Thyroid gland (tissue), 4 donors: ENCODE measurements at regions not wholly inside any gene's neighbourhood (a gene's known extent, or its start where the extent isn't known, plus 50 kb on each side); places are given as distances from the start of the nearest gene placed in this dataset.

Source experiments
- DNase-seq, 2 donors: peaks; one replicate each; pipeline ENCODE4 v3.0.0-alpha.2; 2019
- H3K27ac ChIP-seq, 3 donors: fragments of 200-600 bp; sonication (generic); 1 replicate in 2 of 3; 2 replicates in 1 of 3; pipeline ENCODE4 v1.5.1; 2016 to 2019; ENCODE audit warnings: mild to moderate bottlenecking in 1 of 3, moderate library complexity in 1 of 3
- H3K27me3 ChIP-seq: fragments of 200-600 bp; sonication (generic); one replicate; pipeline ENCODE4 v1.5.1; 2019
- H3K36me3 ChIP-seq, 2 donors: fragments of 200-600 bp; sonication (generic); one replicate each; pipeline ENCODE4 v1.5.1; 2016 to 2019
- H3K4me1 ChIP-seq, 2 donors: fragments of 200-600 bp; sonication (generic); one replicate each; pipeline ENCODE4 v1.5.1; 2017 to 2019
- H3K4me3 ChIP-seq, 3 donors: fragments of 200-600 bp; sonication (generic); replicated peaks in 1 of 3; 1 replicate in 2 of 3; 2 replicates in 1 of 3; pipeline ENCODE4 v1.5.1; 2016; ENCODE audit warnings: mild to moderate bottlenecking in 1 of 3
- H3K9me3 ChIP-seq: fragments of 200-600 bp; sonication (generic); one replicate; pipeline ENCODE4 v1.5.1; 2017
- POLR2A ChIP-seq, 2 donors: fragments of 450-650 bp; IDR thresholded peaks; one replicate each; pipeline ENCODE4 v1.6.1; 2017; ENCODE audit warnings: antibody characterized with exemption in 2 of 2, mild to moderate bottlenecking in 2 of 2, moderate library complexity in 1 of 2
- WGBS, 2 donors: methylation state at CpG; one replicate each; pipeline ENCODE4 v1.1.5; 2017; 5-methylcytosine and 5-hydroxymethylcytosine counted together
- intact Hi-C: fragments of 100-400 bp; cut with DNase I; formaldehyde crosslinking; loops from one replicate; pipeline ENCODE4 v1.15.1; 2023
- TF ChIP-seq, protein P1 (sequence below), 6 experiments: fragments of 200-600 bp in 3 of 6; fragments of 450-650 bp in 3 of 6; sonication (generic) in 3 of 6; IDR thresholded peaks; one replicate each; pipeline ENCODE4 v1.5.1; 2016 to 2019; ENCODE audit warnings: antibody characterized with exemption in 6 of 6, mild to moderate bottlenecking in 2 of 6, inconsistent platforms in 1 of 6, moderate library complexity in 1 of 6

DNA sequence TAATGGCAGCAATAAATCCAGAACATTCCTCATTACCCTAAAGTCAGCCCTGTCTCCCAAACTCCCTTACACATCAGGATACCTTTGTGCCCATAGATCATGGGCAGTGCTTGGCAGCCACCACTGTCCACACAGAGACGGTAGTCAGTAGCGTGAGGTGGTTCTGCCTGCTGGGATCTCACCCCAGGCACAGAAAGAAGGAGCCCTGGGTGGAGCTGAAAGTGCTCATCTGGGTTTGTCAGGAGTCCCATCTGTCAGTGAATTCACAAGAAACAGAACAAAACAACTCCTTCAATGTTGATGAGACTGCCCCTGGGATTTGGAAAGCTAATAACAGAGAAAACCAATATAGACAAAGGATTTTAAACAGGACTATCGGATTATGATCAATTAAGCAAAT lies 90.2 kb upstream of the PRSS58 start:
- Histone ChIP-seq H3K9me3 (no peaks in the 10 kb centered on the region), H3K4me3 (no peak overlapping the region), H3K36me3 (no peaks in the 10 kb centered on the region), H3K27ac (no peak overlapping the region), H3K27me3 (no peaks in the 10 kb centered on the region), H3K4me1 (no peaks in the 10 kb centered on the region)
- intact Hi-C loops = no loop called here
- TF ChIP-seq POLR2A (IDR thresholded peaks at IDR 0.05) = no peak
- TF ChIP-seq, protein P1, sequence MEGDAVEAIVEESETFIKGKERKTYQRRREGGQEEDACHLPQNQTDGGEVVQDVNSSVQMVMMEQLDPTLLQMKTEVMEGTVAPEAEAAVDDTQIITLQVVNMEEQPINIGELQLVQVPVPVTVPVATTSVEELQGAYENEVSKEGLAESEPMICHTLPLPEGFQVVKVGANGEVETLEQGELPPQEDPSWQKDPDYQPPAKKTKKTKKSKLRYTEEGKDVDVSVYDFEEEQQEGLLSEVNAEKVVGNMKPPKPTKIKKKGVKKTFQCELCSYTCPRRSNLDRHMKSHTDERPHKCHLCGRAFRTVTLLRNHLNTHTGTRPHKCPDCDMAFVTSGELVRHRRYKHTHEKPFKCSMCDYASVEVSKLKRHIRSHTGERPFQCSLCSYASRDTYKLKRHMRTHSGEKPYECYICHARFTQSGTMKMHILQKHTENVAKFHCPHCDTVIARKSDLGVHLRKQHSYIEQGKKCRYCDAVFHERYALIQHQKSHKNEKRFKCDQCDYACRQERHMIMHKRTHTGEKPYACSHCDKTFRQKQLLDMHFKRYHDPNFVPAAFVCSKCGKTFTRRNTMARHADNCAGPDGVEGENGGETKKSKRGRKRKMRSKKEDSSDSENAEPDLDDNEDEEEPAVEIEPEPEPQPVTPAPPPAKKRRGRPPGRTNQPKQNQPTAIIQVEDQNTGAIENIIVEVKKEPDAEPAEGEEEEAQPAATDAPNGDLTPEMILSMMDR (IDR thresholded peaks at IDR 0.05) = no peak
- WGBS, 2 donors = 85 to 95% methylated on average over 3 of the region's 3 CpGs
- DNase-seq = no peak

DNA sequence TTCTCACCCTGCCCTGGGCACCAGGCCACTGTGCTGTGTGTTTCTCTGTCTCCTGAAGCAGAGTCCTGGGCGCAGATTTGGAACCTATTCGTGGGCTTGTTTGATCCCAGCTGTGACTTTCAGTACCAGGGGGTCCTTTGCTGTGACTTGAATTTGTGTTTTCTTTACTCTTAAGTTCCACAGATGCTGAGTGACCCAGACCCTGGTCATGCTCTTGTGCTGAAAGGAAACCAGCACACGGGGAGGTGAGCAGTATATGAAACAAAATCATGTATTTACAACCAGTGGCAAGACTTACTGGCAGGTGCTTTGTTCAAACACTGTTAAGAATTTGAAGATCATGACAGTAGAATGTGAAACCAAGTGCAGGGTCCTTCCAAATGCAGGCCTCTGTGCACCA lies 89.2 kb upstream of the PRSS58 start:
- H3K4me3 ChIP-seq = no peak overlapping the region
- H3K27ac ChIP-seq = no peak overlapping the region
- TF ChIP-seq POLR2A (IDR thresholded peaks at IDR 0.05) = no peak
- TF ChIP-seq, protein P1 (IDR thresholded peaks at IDR 0.05) = no peak
- H3K27me3 ChIP-seq = no peaks in the 10 kb centered on the region
- 75 to 85% methylated on average over 3 of the region's 3 CpGs for WGBS, 2 donors
- no peaks in the 10 kb centered on the region for H3K4me1 ChIP-seq
- H3K36me3 ChIP-seq = no peaks in the 10 kb centered on the region
- no peaks in the 10 kb centered on the region for H3K9me3 ChIP-seq
- intact Hi-C loops = no loop called here
- no peak for DNase-seq

DNA sequence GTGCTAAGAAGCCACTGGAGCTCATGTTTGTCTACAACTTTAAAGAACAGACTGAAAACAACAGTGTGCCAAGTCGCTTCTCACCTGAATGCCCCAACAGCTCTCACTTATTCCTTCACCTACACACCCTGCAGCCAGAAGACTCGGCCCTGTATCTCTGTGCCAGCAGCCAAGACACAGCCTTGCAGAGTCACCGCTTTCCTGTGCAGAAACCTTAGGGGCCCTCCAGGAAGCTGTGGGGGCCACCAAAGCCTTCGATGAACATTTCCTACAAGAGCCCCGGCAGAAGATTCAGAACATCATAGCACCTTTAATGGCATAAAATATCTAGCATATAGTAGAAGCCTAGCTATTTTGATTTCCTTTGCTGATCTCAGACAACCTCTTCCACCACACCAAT lies 88.0 kb upstream of the PRSS58 start:
- no peak overlapping the region for H3K4me3 ChIP-seq
- TF ChIP-seq, protein P1 (IDR thresholded peaks at IDR 0.05) = no peak
- no peak for TF ChIP-seq POLR2A (IDR thresholded peaks at IDR 0.05)
- intact Hi-C loops = no loop called here
- no peaks in the 10 kb centered on the region for H3K27me3 ChIP-seq
- 68 to 74% methylated on average over 5 of the region's 5 CpGs for WGBS, 2 donors
- no peaks in the 10 kb centered on the region for H3K36me3 ChIP-seq
- no peaks in the 10 kb centered on the region for H3K4me1 ChIP-seq
- no peaks in the 10 kb centered on the region for H3K9me3 ChIP-seq
- DNase-seq = peak in 1 of 2 donors; percentile 8
- H3K27ac ChIP-seq = no peak overlapping the region

DNA sequence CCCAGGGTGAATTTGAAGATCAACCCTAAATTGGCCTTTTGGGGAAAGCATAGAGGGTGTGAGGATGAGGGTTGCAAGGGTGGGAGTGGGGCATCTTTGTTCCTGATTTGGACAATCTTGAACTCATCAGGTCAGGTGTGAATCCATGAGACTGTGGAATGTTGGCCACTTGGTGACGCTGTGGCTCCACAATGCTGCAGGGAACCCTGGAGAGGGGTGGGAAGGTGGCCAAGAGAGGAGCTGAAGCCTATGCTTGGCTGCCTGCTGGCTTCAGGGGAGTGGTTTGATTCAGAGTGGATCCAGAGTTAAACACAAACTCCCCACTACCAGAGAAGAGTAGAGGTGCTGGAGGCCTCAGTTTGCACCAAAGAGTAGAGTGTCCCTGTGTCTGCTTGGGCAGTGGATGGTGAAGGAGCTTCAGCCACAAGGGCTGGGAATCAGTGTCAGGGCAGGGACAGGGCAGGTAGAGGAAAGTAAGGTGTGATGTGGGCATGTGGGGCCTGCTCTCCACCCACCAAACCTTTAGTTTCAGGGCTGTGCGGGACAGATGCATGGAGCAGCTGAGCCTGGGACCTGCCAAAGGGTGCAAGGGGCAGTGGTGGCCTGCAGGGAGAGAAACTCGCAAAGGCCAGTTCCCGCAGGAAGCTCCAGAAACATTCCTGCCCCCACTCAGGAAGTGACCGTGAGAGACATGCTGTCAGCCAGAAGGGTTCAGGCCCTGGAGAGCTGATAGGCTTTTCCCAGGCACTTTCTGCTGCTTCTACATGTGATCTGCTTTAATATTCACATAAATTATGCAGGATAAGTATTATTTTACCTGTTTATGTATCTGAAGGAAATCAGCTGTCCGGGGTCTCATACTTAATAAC lies 81.0 kb upstream of the PRSS58 start:
- no peak overlapping the region for H3K4me3 ChIP-seq
- no peak overlapping the region for H3K27ac ChIP-seq
- WGBS, 2 donors = 56 to 60% methylated on average over 6 of the region's 6 CpGs
- H3K4me1 ChIP-seq = peaks cover 0 to 4% of the 10 kb centered on the region in 2 donors
- DNase-seq = peak; percentile 89 to 93
- H3K27me3 ChIP-seq = no peaks in the 10 kb centered on the region
- intact Hi-C loops = no loop called here
- no peaks in the 10 kb centered on the region for H3K9me3 ChIP-seq
- no peak for TF ChIP-seq POLR2A (IDR thresholded peaks at IDR 0.05)
- TF ChIP-seq, protein P1 (IDR thresholded peaks at IDR 0.05) = peak in 4 of 6 experiments; percentile 53 to 65 (median 62)
- no peaks in the 10 kb centered on the region for H3K36me3 ChIP-seq
